ENCODE measurements at regions not wholly inside any gene's neighbourhood (a gene's known extent, or its start where the extent isn't known, plus 50 kb on each side); places are given as distances from the start of the nearest gene placed in this dataset.

GRCh38 chr7:106452031-106452851 is 167.5 kb upstream of the NAMPT start:
- H3K4me3 Mint-ChIP-seq, result no peak overlapping the region
- no peaks in the 10 kb centered on the region for H3K4me1 ChIP-seq (ENCODE audit: control insufficient read depth, insufficient read depth, low read length)
- no peak overlapping the region for H3K4me3 ChIP-seq (ENCODE audit: low read length)
- H3K9me3 Mint-ChIP-seq, result peaks cover 2 to 3% of the 10 kb centered on the region in 2 donors
- WGBS (ENCODE audit: insufficient coverage), result 84% methylated on average over 5 of the region's 5 CpGs
- TF ChIP-seq, protein P1, sequence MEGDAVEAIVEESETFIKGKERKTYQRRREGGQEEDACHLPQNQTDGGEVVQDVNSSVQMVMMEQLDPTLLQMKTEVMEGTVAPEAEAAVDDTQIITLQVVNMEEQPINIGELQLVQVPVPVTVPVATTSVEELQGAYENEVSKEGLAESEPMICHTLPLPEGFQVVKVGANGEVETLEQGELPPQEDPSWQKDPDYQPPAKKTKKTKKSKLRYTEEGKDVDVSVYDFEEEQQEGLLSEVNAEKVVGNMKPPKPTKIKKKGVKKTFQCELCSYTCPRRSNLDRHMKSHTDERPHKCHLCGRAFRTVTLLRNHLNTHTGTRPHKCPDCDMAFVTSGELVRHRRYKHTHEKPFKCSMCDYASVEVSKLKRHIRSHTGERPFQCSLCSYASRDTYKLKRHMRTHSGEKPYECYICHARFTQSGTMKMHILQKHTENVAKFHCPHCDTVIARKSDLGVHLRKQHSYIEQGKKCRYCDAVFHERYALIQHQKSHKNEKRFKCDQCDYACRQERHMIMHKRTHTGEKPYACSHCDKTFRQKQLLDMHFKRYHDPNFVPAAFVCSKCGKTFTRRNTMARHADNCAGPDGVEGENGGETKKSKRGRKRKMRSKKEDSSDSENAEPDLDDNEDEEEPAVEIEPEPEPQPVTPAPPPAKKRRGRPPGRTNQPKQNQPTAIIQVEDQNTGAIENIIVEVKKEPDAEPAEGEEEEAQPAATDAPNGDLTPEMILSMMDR (IDR thresholded peaks at IDR 0.05), result no peak
- ATAC-seq (no peak), DNase-seq (no peak)
- no peak overlapping the region for H3K27ac ChIP-seq (ENCODE audit: low read length)
- H3K9me3 ChIP-seq (ENCODE audit: control insufficient read depth, insufficient read depth, low read length), result no peaks in the 10 kb centered on the region
- H3K27me3 Mint-ChIP-seq (ENCODE audit: low read depth in 2 of 2), result peaks cover 7 to 24% of the 10 kb centered on the region in 2 donors
- no peaks in the 10 kb centered on the region for H3K4me1 Mint-ChIP-seq
- no peaks in the 10 kb centered on the region for H3K27me3 ChIP-seq (ENCODE audit: control insufficient read depth, insufficient read depth, low read length)
- H3K27ac Mint-ChIP-seq, result no peak overlapping the region
- H3K36me3 ChIP-seq (ENCODE audit: control insufficient read depth, insufficient read depth, low read length), result no peaks in the 10 kb centered on the region
- peaks cover 8% of the 10 kb centered on the region for H3K36me3 Mint-ChIP-seq
- intact Hi-C loops (cut with micrococcal nuclease), result no loop called here

- peaks cover 7 to 24% of the 10 kb centered on the region in 2 donors for H3K27me3 Mint-ChIP-seq (ENCODE audit: low read depth in 2 of 2)
- H3K4me1 Mint-ChIP-seq, result no peaks in the 10 kb centered on the region
- H3K9me3 Mint-ChIP-seq, result peaks cover 2 to 3% of the 10 kb centered on the region in 2 donors
- no peaks in the 10 kb centered on the region for H3K36me3 ChIP-seq (ENCODE audit: control insufficient read depth, insufficient read depth, low read length)
- no peaks in the 10 kb centered on the region for H3K4me1 ChIP-seq (ENCODE audit: control insufficient read depth, insufficient read depth, low read length)
- no peaks in the 10 kb centered on the region for H3K9me3 ChIP-seq (ENCODE audit: control insufficient read depth, insufficient read depth, low read length)
- H3K4me3 Mint-ChIP-seq, result no peak overlapping the region
- ATAC-seq (no peak), DNase-seq (no peak)
- H3K4me3 ChIP-seq (ENCODE audit: low read length), result no peak overlapping the region
- TF ChIP-seq, protein P1 (IDR thresholded peaks at IDR 0.05), result no peak
- no peak overlapping the region for H3K27ac ChIP-seq (ENCODE audit: low read length)
- whole genome bisulfite sequencing (ENCODE audit: insufficient coverage), result 95% methylated on average over 4 of the region's 4 CpGs
- intact Hi-C loops (cut with micrococcal nuclease), result no loop called here
- no peaks in the 10 kb centered on the region for H3K27me3 ChIP-seq (ENCODE audit: control insufficient read depth, insufficient read depth, low read length)
- no peak overlapping the region for H3K27ac Mint-ChIP-seq
- peaks cover 8% of the 10 kb centered on the region for H3K36me3 Mint-ChIP-seq
Observed at GRCh38 chr7:106451171-106451570, 166.4 kb upstream of the NAMPT start.

GRCh38 chr7:106450716-106451115 is 165.9 kb upstream of the NAMPT start:
- peaks cover 2 to 3% of the 10 kb centered on the region in 2 donors for H3K9me3 Mint-ChIP-seq
- H3K27ac Mint-ChIP-seq, result no peak overlapping the region
- Histone ChIP-seq H3K4me1 (ENCODE audit: control insufficient read depth, insufficient read depth, low read length) (no peaks in the 10 kb centered on the region), H3K4me3 (ENCODE audit: low read length) (no peak overlapping the region), H3K9me3 (ENCODE audit: control insufficient read depth, insufficient read depth, low read length) (no peaks in the 10 kb centered on the region), H3K27me3 (ENCODE audit: control insufficient read depth, insufficient read depth, low read length) (no peaks in the 10 kb centered on the region), H3K36me3 (ENCODE audit: control insufficient read depth, insufficient read depth, low read length) (no peaks in the 10 kb centered on the region), H3K27ac (ENCODE audit: low read length) (no peak overlapping the region)
- no peak for ATAC-seq
- intact Hi-C loops (cut with micrococcal nuclease), result no loop called here
- H3K36me3 Mint-ChIP-seq, result peaks cover 8% of the 10 kb centered on the region
- no peaks in the 10 kb centered on the region for H3K4me1 Mint-ChIP-seq
- no peak overlapping the region for H3K4me3 Mint-ChIP-seq
- 89% methylated on average over 3 of the region's 3 CpGs for WGBS (ENCODE audit: insufficient coverage)
- TF ChIP-seq, protein P1 (IDR thresholded peaks at IDR 0.05), result no peak
- DNase-seq, result no peak
- H3K27me3 Mint-ChIP-seq (ENCODE audit: low read depth in 2 of 2), result peaks cover 7 to 24% of the 10 kb centered on the region in 2 donors
